Tibial nerve (tissue), 3 donors: ENCODE measurements at regions not wholly inside any gene's neighbourhood (a gene's known extent, or its start where the extent isn't known, plus 50 kb on each side); places are given as distances from the start of the nearest gene placed in this dataset.

Source experiments
- POLR2A ChIP-seq, 2 donors: fragments of 450-650 bp; IDR thresholded peaks; one replicate each; pipeline ENCODE4 v1.6.1; 2017; ENCODE audit warnings: antibody characterized with exemption in 2 of 2, mild to moderate bottlenecking in 2 of 2, moderate library complexity in 2 of 2
- TF ChIP-seq, protein P1 (sequence below), 5 experiments: fragments of 200-600 bp in 3 of 5; fragments of 450-650 bp in 2 of 5; sonication (generic) in 3 of 5; IDR thresholded peaks; one replicate each; pipeline ENCODE4 v1.5.1; 2016 to 2019; ENCODE audit warnings: antibody characterized with exemption in 5 of 5, mild to moderate bottlenecking in 3 of 5, moderate library complexity in 2 of 5

DNA sequence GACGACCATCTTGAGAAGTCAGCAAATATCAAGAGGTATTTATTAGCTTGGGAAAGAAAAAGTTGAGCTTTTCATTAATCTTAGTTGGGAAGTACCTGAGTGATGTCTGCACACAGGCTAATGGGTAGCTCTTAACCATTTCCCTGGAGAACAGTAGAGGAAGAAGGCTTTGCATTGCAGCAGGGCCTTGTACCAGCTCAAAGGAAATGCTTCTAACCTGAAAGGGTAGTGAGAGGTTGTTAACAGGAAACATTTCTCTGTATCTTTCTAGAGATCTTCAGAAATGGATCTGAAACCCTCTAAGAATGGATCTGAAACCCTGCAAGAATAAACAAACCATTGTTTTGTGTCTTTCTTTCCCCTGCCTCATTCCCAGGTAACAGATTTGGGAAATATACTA is 393.3 kb downstream of the PLK2 start:
- TF ChIP-seq, protein P1, sequence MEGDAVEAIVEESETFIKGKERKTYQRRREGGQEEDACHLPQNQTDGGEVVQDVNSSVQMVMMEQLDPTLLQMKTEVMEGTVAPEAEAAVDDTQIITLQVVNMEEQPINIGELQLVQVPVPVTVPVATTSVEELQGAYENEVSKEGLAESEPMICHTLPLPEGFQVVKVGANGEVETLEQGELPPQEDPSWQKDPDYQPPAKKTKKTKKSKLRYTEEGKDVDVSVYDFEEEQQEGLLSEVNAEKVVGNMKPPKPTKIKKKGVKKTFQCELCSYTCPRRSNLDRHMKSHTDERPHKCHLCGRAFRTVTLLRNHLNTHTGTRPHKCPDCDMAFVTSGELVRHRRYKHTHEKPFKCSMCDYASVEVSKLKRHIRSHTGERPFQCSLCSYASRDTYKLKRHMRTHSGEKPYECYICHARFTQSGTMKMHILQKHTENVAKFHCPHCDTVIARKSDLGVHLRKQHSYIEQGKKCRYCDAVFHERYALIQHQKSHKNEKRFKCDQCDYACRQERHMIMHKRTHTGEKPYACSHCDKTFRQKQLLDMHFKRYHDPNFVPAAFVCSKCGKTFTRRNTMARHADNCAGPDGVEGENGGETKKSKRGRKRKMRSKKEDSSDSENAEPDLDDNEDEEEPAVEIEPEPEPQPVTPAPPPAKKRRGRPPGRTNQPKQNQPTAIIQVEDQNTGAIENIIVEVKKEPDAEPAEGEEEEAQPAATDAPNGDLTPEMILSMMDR (IDR thresholded peaks at IDR 0.05), result no peak
- TF ChIP-seq POLR2A (IDR thresholded peaks at IDR 0.05), result no peak
